Kidney (tissue), 13 donors: ENCODE measurements at regions not wholly inside any gene's neighbourhood (a gene's known extent, or its start where the extent isn't known, plus 50 kb on each side); places are given as distances from the start of the nearest gene placed in this dataset.

Source experiments
- DNase-seq, 5 donors: peaks; one replicate each; pipeline ENCODE4 v3.0.0-alpha.2; 2013 to 2020
- FAIRE-seq: peaks from 2 replicates; lab custom pipeline; 2012; peaks lifted over from hg19 to GRCh38; lab: Jason Lieb, UNC
- H3K27ac ChIP-seq, 2 donors: one replicate each; pipeline ENCODE4 v1.7.0; 2013; ENCODE audit warnings: low read depth in 2 of 2, low read length in 2 of 2, inconsistent platforms in 1 of 2
- H3K27me3 ChIP-seq: one replicate; pipeline ENCODE4 v1.7.1; 2013; ENCODE audit warnings: low read length, inconsistent platforms; ENCODE audit not compliant: control insufficient read depth, insufficient read depth
- H3K36me3 ChIP-seq, 3 donors: one replicate each; pipeline versions ENCODE4 v1.7.0 to v1.7.1; 2013; ENCODE audit warnings: low read length in 3 of 3, control low read depth in 1 of 3, inconsistent platforms in 1 of 3; ENCODE audit not compliant: insufficient read depth in 3 of 3, control insufficient read depth in 2 of 3
- H3K4me1 ChIP-seq, 3 donors: one replicate each; pipeline versions ENCODE4 v1.7.0 to v1.7.1; 2013; ENCODE audit warnings: low read length in 3 of 3, inconsistent platforms in 1 of 3, low read depth in 1 of 3; ENCODE audit not compliant: control insufficient read depth in 2 of 3, insufficient read depth in 2 of 3
- H3K4me3 ChIP-seq, 3 donors: one replicate each; pipeline versions ENCODE4 v1.7.0 to v1.8.1; 2013; ENCODE audit warnings: low read length in 3 of 3, control low read depth in 1 of 3, inconsistent platforms in 1 of 3
- H3K9ac ChIP-seq, 3 donors: one replicate each; pipeline versions ENCODE4 v1.7.0 to v1.7.1; 2013; ENCODE audit warnings: low read length in 3 of 3, control low read depth in 1 of 3, inconsistent platforms in 1 of 3
- H3K9me3 ChIP-seq, 3 donors: one replicate each; pipeline versions ENCODE4 v1.7.0 to v1.7.1; 2013; ENCODE audit warnings: low read length in 3 of 3, control low read depth in 1 of 3, inconsistent platforms in 1 of 3; ENCODE audit not compliant: control insufficient read depth in 2 of 3, insufficient read depth in 1 of 3
- intact Hi-C: fragments of 100-400 bp; cut with DNase I; formaldehyde crosslinking; loops from one replicate; pipeline ENCODE4 v1.11.1; 2022
- TF ChIP-seq, protein P1 (sequence below): IDR thresholded peaks from 3 replicates; pipeline ENCODE4 v1.5.1; 2012; ENCODE audit warnings: mild to moderate bottlenecking, moderate library complexity, borderline replicate concordance; ENCODE audit not compliant: insufficient read depth; ENCODE audit errors: extremely low read depth
- donor health status: control.
- donor health status: control.
- donor health status: control.
- donor health status: control.
- donor health status: control.
- donor health status: DM: yes; HTN: yes; CAD: no.
- donor health status: Normal renal cell carcinoma (clear cell type).

DNA sequence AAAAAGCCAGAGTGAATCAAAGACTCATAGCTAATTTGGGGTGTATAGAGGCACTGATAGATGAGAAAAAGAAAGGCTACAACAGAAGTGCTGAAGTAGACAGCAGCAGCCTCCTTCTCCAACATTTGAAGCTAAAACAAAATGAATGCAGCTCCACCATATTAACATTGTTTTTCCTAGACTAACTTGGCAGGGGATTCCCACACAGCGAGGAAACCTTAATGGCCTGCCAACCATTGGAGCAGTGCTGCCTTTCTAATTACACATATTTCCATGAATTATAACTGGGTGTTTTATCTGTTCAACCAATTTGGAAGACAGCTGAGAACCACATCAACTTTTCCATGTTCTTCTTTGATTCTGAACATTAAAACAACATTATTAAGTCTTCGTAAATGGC is 478.6 kb downstream of the LIG4 start:
- Histone ChIP-seq H3K36me3 (no peaks in the 10 kb centered on the region), H3K4me1 (no peaks in the 10 kb centered on the region), H3K27ac (no peak overlapping the region), H3K9ac (no peak overlapping the region), H3K4me3 (no peak overlapping the region), H3K27me3 (no peaks in the 10 kb centered on the region), H3K9me3 (no peaks in the 10 kb centered on the region)
- TF ChIP-seq, protein P1, sequence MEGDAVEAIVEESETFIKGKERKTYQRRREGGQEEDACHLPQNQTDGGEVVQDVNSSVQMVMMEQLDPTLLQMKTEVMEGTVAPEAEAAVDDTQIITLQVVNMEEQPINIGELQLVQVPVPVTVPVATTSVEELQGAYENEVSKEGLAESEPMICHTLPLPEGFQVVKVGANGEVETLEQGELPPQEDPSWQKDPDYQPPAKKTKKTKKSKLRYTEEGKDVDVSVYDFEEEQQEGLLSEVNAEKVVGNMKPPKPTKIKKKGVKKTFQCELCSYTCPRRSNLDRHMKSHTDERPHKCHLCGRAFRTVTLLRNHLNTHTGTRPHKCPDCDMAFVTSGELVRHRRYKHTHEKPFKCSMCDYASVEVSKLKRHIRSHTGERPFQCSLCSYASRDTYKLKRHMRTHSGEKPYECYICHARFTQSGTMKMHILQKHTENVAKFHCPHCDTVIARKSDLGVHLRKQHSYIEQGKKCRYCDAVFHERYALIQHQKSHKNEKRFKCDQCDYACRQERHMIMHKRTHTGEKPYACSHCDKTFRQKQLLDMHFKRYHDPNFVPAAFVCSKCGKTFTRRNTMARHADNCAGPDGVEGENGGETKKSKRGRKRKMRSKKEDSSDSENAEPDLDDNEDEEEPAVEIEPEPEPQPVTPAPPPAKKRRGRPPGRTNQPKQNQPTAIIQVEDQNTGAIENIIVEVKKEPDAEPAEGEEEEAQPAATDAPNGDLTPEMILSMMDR: no peak
- no peak for FAIRE-seq
- intact Hi-C loops: no loop called here
- no peak for DNase-seq

DNA sequence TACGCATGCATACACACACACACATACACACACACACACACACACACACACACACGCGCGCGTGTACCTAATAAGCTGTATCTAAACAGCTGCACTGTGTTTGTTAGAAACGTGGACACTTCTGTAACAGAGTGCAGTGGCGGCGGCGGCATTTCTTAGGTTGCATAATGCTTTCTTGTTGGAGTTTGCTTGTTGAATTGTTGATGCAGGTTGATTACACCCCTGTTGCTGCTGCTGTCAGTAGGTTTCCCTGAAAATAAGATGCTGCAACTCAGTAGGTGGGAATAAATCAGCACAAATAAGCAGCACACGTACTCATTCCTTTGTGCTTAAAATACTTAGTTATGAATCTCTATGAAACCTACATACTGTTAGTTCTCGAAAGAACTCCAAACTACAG is 479.2 kb downstream of the LIG4 start:
- Histone ChIP-seq H3K9ac (no peak overlapping the region), H3K36me3 (no peaks in the 10 kb centered on the region), H3K27me3 (no peaks in the 10 kb centered on the region), H3K27ac (no peak overlapping the region), H3K4me3 (no peak overlapping the region), H3K4me1 (no peaks in the 10 kb centered on the region), H3K9me3 (no peaks in the 10 kb centered on the region)
- DNase-seq: no peak
- intact Hi-C loops: no loop called here
- no peak for FAIRE-seq
- TF ChIP-seq, protein P1: no peak

DNA sequence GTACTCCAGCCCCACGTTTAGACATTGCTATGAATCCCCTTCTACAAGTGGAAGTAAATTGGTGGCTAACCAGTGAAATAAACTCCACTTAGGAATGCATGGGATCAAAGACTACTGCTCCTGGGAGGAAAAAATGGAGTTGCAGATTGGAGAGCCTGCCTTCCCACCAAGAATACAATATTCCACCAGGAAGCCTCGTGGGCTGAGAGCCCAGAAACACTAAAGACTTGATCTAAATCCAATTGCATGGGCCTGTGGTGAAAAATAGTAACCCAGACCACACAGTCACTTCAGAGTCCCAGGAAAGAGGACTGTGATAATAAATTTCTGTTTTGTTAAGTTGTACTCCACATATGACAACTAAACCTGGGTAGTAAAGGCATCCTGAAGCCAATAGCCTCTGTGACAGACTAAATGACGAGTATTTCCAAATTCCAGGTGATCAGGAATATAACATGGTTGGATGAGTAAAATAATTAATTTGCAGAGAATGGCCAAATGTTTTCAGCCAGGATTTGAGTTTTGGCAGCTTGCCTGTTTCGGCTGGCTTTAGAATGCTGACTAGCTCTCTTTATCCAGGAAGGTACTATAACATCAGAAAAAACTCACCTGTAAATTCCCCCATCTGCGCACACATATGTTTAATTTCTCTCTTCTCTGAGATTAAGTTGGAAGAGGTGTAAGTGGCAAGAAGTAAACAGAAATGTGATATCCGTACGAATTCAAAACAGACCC is 480.3 kb downstream of the LIG4 start:
- intact Hi-C loops: no loop called here
- H3K27ac ChIP-seq: no peak overlapping the region
- H3K9me3 ChIP-seq: no peaks in the 10 kb centered on the region
- no peaks in the 10 kb centered on the region for H3K36me3 ChIP-seq
- no peaks in the 10 kb centered on the region for H3K27me3 ChIP-seq
- FAIRE-seq (no peak), DNase-seq (no peak)
- no peak overlapping the region for H3K4me3 ChIP-seq
- TF ChIP-seq, protein P1: no peak
- no peak overlapping the region for H3K9ac ChIP-seq
- no peaks in the 10 kb centered on the region for H3K4me1 ChIP-seq

DNA sequence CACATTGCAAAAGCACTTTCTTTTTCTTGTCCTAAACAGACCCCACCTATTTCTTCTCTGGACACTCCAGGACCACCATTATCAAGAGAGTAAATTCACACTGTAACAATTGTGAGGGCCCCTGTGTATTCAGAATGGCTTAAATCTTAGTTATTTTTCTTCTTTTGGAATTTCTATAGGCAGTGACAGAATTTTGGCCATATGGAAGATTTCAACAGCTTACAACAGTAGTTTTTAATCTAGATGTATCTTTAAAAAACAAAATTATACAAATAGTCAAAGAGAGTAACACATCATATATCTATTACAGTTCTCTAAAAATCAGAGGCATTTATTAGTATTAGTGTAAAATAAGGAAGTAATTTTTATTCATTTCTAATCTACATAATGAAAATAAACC is 482.1 kb downstream of the LIG4 start:
- TF ChIP-seq, protein P1: no peak

More for the DNA sequence above, 482.1 kb downstream of the LIG4 start:
- H3K9ac ChIP-seq: no peak overlapping the region
- no peak overlapping the region for H3K4me3 ChIP-seq
- no peaks in the 10 kb centered on the region for H3K36me3 ChIP-seq
- H3K4me1 ChIP-seq: no peaks in the 10 kb centered on the region
- no peak overlapping the region for H3K27ac ChIP-seq
- intact Hi-C loops: no loop called here
- H3K9me3 ChIP-seq: no peaks in the 10 kb centered on the region
- DNase-seq (no peak), FAIRE-seq (no peak)
- no peaks in the 10 kb centered on the region for H3K27me3 ChIP-seq
